ENCODE measurements at regions not wholly inside any gene's neighbourhood (a gene's known extent, or its start where the extent isn't known, plus 50 kb on each side); places are given as distances from the start of the nearest gene placed in this dataset.

- TF ChIP-seq EZH2 (IDR thresholded peaks at IDR 0.05) = no peak
- no peak for TF ChIP-seq CTCF (IDR thresholded peaks at IDR 0.05)
Measured at GRCh38 chr3:76610150-76610549, 429.7 kb upstream of the ROBO2 start.
